ENCODE measurements at regions not wholly inside any gene's neighbourhood (a gene's known extent, or its start where the extent isn't known, plus 50 kb on each side); places are given as distances from the start of the nearest gene placed in this dataset.

DNA sequence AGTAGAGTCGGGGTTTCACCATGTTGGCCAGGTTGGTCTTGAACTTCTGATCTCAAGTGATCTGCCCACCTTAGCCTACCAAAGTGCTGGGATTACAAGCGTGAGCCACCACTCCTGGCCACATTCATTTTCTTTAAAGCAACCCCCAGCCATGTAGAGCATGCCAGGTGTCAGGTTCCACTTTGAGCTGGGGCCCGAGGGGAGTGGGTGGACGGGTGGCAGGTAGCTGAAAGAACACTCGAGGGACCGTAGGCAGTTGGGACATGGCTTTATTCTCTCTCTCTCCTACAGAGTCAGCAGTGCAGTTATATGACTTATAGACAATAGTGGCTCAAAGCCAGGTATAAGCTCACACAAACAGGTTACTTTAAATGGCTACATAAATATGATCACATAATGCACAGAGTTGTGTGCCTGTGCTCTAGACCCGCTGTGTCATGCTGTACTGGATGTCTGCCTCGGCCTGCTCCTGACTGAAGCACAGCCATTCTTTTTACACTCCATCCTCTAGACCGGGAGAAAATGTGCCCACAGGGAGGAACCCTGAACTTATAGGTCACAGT lies 60.5 kb upstream of the FAM120A start:
- H2AK5ac ChIP-seq (ENCODE audit: insufficient read length, low read length) = no peak overlapping the region
- no peak overlapping the region for H3K27ac ChIP-seq (ENCODE audit: insufficient read length, low read depth, low read length)
- H3K27ac Mint-ChIP-seq = no peak overlapping the region; a peak in 1 of 7 replicates
- no peak overlapping the region for H2BK15ac ChIP-seq (ENCODE audit: low read depth, low read length)
- H3K79me1 ChIP-seq (ENCODE audit: insufficient read depth, low read depth, low read length, poor library complexity, severe bottlenecking) = no peaks in the 10 kb centered on the region
- H3K27me3 ChIP-seq (ENCODE audit: insufficient read depth, low read length) = no peaks in the 10 kb centered on the region
- H4K20me1 ChIP-seq (ENCODE audit: control insufficient read depth, insufficient read depth, insufficient read length) = no peaks in the 10 kb centered on the region
- H2BK120ac ChIP-seq (ENCODE audit: low read depth, low read length, poor library complexity, severe bottlenecking) = no peak overlapping the region
- no peak overlapping the region for H3K23ac ChIP-seq (ENCODE audit: insufficient read length, low read depth, low read length)
- H3K18ac ChIP-seq (ENCODE audit: insufficient read length, low read depth, low read length) = no peak overlapping the region
- H2BK20ac ChIP-seq (ENCODE audit: low read depth, low read length, poor library complexity, severe bottlenecking) = no peak overlapping the region
- H3T11ph ChIP-seq (ENCODE audit: low read length) = no peak overlapping the region
- H3K4me2 ChIP-seq (ENCODE audit: insufficient read depth, insufficient read length, low read length) = no peak overlapping the region
- H3K9me3 ChIP-seq (ENCODE audit: control insufficient read depth, low read depth, low read length) = no peaks in the 10 kb centered on the region
- WGBS (ENCODE audit: extremely low coverage, insufficient read length, low lambda C conversion rate) = no CpG with 5 or more reads among the region's 9 CpGs
- no peak overlapping the region for H4K91ac ChIP-seq (ENCODE audit: insufficient read length, low read depth, low read length)
- H3K4me3 Mint-ChIP-seq = no peak overlapping the region
- no peak overlapping the region for H2BK12ac ChIP-seq (ENCODE audit: insufficient read length, low read depth, low read length)
- H2BK5ac ChIP-seq (ENCODE audit: insufficient read length, low read length) = no peak overlapping the region
- no peak overlapping the region for H3K56ac ChIP-seq (ENCODE audit: insufficient read length, low read depth, low read length)
- no peak overlapping the region for H2AFZ ChIP-seq (ENCODE audit: low read length)
- H3K36me3 Mint-ChIP-seq (ENCODE audit: insufficient read depth in 1 of 3, low read depth in 3 of 3) = no peaks in the 10 kb centered on the region
- H3K79me2 ChIP-seq (ENCODE audit: insufficient read depth, low read length) = no peaks in the 10 kb centered on the region
- H3K4me1 ChIP-seq (ENCODE audit: insufficient read depth, low read length) = no peaks in the 10 kb centered on the region
- H3K4me1 Mint-ChIP-seq = peaks cover 0 to 9% of the 10 kb centered on the region in 2 experiments; a peak in 2 of 4 replicates
- H3K9ac ChIP-seq (ENCODE audit: extremely low read depth, insufficient read length, low read length) = no peak overlapping the region
- H3K9me3 Mint-ChIP-seq = no peaks in the 10 kb centered on the region
- H4K8ac ChIP-seq (replicated peaks; ENCODE audit: insufficient read length, low read depth, low read length) = no peak overlapping the region
- no peak overlapping the region for H4K5ac ChIP-seq (ENCODE audit: insufficient read length, low read depth, low read length)
- no peaks in the 10 kb centered on the region for H3K27me3 Mint-ChIP-seq (ENCODE audit: low read depth)
- H3K14ac ChIP-seq (ENCODE audit: insufficient read depth, low read length) = no peak overlapping the region
- no peaks in the 10 kb centered on the region for H3K23me2 ChIP-seq (ENCODE audit: insufficient read length, low read depth, low read length, poor library complexity, severe bottlenecking)
- no peak for DNase-seq
- no peak overlapping the region for H3K4ac ChIP-seq (ENCODE audit: low read depth, low read length)
- TF ChIP-seq, protein P1, sequence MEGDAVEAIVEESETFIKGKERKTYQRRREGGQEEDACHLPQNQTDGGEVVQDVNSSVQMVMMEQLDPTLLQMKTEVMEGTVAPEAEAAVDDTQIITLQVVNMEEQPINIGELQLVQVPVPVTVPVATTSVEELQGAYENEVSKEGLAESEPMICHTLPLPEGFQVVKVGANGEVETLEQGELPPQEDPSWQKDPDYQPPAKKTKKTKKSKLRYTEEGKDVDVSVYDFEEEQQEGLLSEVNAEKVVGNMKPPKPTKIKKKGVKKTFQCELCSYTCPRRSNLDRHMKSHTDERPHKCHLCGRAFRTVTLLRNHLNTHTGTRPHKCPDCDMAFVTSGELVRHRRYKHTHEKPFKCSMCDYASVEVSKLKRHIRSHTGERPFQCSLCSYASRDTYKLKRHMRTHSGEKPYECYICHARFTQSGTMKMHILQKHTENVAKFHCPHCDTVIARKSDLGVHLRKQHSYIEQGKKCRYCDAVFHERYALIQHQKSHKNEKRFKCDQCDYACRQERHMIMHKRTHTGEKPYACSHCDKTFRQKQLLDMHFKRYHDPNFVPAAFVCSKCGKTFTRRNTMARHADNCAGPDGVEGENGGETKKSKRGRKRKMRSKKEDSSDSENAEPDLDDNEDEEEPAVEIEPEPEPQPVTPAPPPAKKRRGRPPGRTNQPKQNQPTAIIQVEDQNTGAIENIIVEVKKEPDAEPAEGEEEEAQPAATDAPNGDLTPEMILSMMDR (conservative IDR thresholded peaks at IDR 0.05) = no peak

All from H9 (cell line).